Glomerular visceral epithelial cell (primary cell): ENCODE measurements at regions not wholly inside any gene's neighbourhood (a gene's known extent, or its start where the extent isn't known, plus 50 kb on each side); places are given as distances from the start of the nearest gene placed in this dataset.
"Not testable (repeated sequence)": the region's sequence is repeated elsewhere in the genome, so short reads cannot be mapped to it uniquely, and the experiment has no call there.

Experiments used
- DNase-seq: peaks from one replicate; pipeline ENCODE4 v3.0.0-alpha.2; 2016; ENCODE audit errors: extremely low spot score

GRCh38 chr14:105856676-105857219 is 330.4 kb downstream of the TMEM121 start:
- DNase-seq, result no peak

GRCh38 chr14:105857220-105857825 is 330.9 kb downstream of the TMEM121 start:
- no peak for DNase-seq

GRCh38 chr14:105857826-105858675 is 331.7 kb downstream of the TMEM121 start:
- DNase-seq, result no peak

GRCh38 chr14:105858676-105859025 is 332.3 kb downstream of the TMEM121 start:
- DNase-seq, result no peak

- DNase-seq, result not testable (repeated sequence)
Observed at GRCh38 chr14:105859073-105859716, 332.8 kb downstream of the TMEM121 start.

- no peak for DNase-seq
Observed at GRCh38 chr14:105859717-105860614, 333.6 kb downstream of the TMEM121 start.

GRCh38 chr14:105860615-105861580 is 334.5 kb downstream of the TMEM121 start:
- no peak for DNase-seq

- no peak for DNase-seq
Observed at GRCh38 chr14:105861985-105862465, 335.6 kb downstream of the TMEM121 start.

GRCh38 chr14:105862581-105863239 is 336.3 kb downstream of the TMEM121 start:
- no peak for DNase-seq

GRCh38 chr14:105863296-105864108 is 337.1 kb downstream of the TMEM121 start:
- DNase-seq, result no peak

- DNase-seq, result no peak
Observed at GRCh38 chr14:105864116-105864515, 337.7 kb downstream of the TMEM121 start.

GRCh38 chr14:105864651-105865265 is 338.4 kb downstream of the TMEM121 start:
- no peak for DNase-seq

GRCh38 chr14:105865266-105865903 is 339.0 kb downstream of the TMEM121 start:
- DNase-seq, result no peak

GRCh38 chr14:105865904-105866840 is 339.8 kb downstream of the TMEM121 start:
- no peak for DNase-seq

GRCh38 chr14:105866841-105867321 is 340.5 kb downstream of the TMEM121 start:
- DNase-seq, result no peak

GRCh38 chr14:105867961-105868599 is 341.7 kb downstream of the TMEM121 start:
- no peak for DNase-seq
